GM12892 (cell line): ENCODE measurements at regions not wholly inside any gene's neighbourhood (a gene's known extent, or its start where the extent isn't known, plus 50 kb on each side); places are given as distances from the start of the nearest gene placed in this dataset.

Experiments used
- POLR2A ChIP-seq: IDR thresholded peaks from 2 replicates; pipeline ENCODE4 v1.6.1; 2011; ENCODE audit warnings: low read depth, low read length, control low read depth
- POLR2AphosphoS5 ChIP-seq: IDR thresholded peaks from 2 replicates; pipeline ENCODE4 v1.6.1; 2011; ENCODE audit warnings: low read depth, low read length, control low read depth

DNA sequence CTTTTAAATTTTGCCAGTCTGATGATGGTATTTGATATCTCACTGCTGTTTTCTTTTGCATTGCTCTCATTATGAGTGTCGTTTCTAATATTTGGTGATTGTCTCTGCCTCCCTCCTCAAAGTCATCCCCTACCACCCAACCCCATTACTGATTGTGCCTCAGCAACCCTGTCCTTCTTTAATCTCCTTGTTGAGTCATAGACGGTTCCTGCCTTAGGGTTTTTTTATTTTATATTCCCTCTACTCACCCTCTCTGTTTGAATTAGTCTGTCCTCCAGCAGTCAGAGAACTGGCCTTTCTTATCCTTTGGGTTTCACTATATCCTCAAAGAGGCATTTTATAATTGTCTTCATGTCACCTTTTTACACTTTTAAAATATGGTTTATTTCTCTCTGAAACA is 409.3 kb upstream of the CPEB2 start:
- TF ChIP-seq POLR2AphosphoS5, result no peak
- no peak for TF ChIP-seq POLR2A
